Mesothelial cell of epicardium (in vitro differentiated cells): ENCODE measurements at regions not wholly inside any gene's neighbourhood (a gene's known extent, or its start where the extent isn't known, plus 50 kb on each side); places are given as distances from the start of the nearest gene placed in this dataset.

Experiments used
- DNase-seq, 2 experiments: peaks; one replicate each; pipeline ENCODE4 v3.0.0; 2021; ENCODE audit warnings: low spot score in 2 of 2; ENCODE audit not compliant: unreplicated experiment in 2 of 2
- H3K27ac Mint-ChIP-seq: 2 replicates; pipeline ENCODE4 v1.8.0; 2021; ENCODE audit warnings: mixed read lengths
- H3K27me3 Mint-ChIP-seq: 2 replicates; pipeline ENCODE4 v1.8.0; 2021; ENCODE audit warnings: low read depth, mixed read lengths
- H3K36me3 Mint-ChIP-seq: 2 replicates; pipeline ENCODE4 v1.8.0; 2021; ENCODE audit warnings: mixed read lengths
- H3K4me1 Mint-ChIP-seq: 2 replicates; pipeline ENCODE4 v1.8.0; 2021; ENCODE audit warnings: mixed read lengths
- H3K4me3 Mint-ChIP-seq: 2 replicates; pipeline ENCODE4 v1.8.0; 2021; ENCODE audit warnings: mild to moderate bottlenecking, moderate library complexity, mixed read lengths
- H3K9me3 Mint-ChIP-seq: 2 replicates; pipeline ENCODE4 v1.8.0; 2021; ENCODE audit warnings: mixed read lengths
- CTCF ChIP-seq: fragments of 200-600 bp; sonication (generic); IDR thresholded peaks from one replicate; pipeline ENCODE4 v1.5.0; 2021; ENCODE audit warnings: antibody characterized with exemption; ENCODE audit not compliant: unreplicated experiment

- Mint-ChIP-seq H3K36me3 (no peaks in the 10 kb centered on the region), H3K27me3 (no peaks in the 10 kb centered on the region), H3K9me3 (no peaks in the 10 kb centered on the region), H3K4me1 (peaks cover 14% of the 10 kb centered on the region), H3K27ac (no peak overlapping the region), H3K4me3 (no peak overlapping the region)
- no peak for DNase-seq
- no peak for TF ChIP-seq CTCF
These were observed 106.9 kb upstream of the SGK1 start for GRCh38 chr6:134424798-134425170.

GRCh38 chr6:134424165-134424797 lies 106.4 kb upstream of the SGK1 start:
- Mint-ChIP-seq H3K27ac (no peak overlapping the region), H3K4me1 (peaks cover 14% of the 10 kb centered on the region), H3K27me3 (no peaks in the 10 kb centered on the region), H3K4me3 (no peak overlapping the region), H3K36me3 (no peaks in the 10 kb centered on the region), H3K9me3 (no peaks in the 10 kb centered on the region)
- DNase-seq: no peak
- no peak for TF ChIP-seq CTCF

GRCh38 chr6:134422426-134423231 lies 104.7 kb upstream of the SGK1 start:
- TF ChIP-seq CTCF: no peak
- no peak for DNase-seq
- Mint-ChIP-seq H3K9me3 (no peaks in the 10 kb centered on the region), H3K36me3 (no peaks in the 10 kb centered on the region), H3K4me1 (peaks cover 14% of the 10 kb centered on the region), H3K27ac (peak overlapping the region; percentile 37), H3K4me3 (no peak overlapping the region), H3K27me3 (no peaks in the 10 kb centered on the region)

GRCh38 chr6:134421501-134421900 lies 103.6 kb upstream of the SGK1 start:
- no peak for TF ChIP-seq CTCF
- H3K27me3 Mint-ChIP-seq: no peaks in the 10 kb centered on the region
- peaks cover 14% of the 10 kb centered on the region for H3K4me1 Mint-ChIP-seq
- H3K36me3 Mint-ChIP-seq: no peaks in the 10 kb centered on the region
- H3K4me3 Mint-ChIP-seq: no peak overlapping the region
- no peak for DNase-seq
- no peaks in the 10 kb centered on the region for H3K9me3 Mint-ChIP-seq
- no peak overlapping the region for H3K27ac Mint-ChIP-seq

DNA sequence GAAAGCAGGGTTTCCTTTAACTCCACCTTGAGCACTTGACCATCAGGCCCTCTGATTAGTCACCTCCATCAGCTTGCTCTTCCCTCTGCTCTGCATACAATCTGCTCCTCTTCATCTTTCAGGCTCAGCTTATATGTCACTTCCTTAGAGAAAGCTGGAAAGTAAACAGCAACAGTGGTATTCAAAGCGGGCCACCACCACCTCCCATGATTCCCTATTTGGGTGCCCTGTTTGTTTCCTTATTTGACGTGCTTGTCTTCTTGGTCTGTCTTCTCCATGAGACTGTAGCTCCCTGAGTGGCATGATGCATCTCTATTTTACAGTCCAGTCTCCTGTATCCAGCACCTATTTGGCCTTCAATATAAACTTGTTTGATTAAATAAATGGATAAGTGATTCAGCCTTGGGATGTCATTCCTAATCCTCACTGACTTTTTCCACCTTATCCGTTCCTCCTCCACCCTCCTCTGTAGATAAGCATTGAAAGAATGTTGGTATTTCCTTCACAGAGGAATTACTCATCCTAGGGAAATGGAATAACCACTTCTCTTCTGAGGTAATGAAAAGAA lies 102.8 kb upstream of the SGK1 start:
- no peak for DNase-seq
- peaks cover 15% of the 10 kb centered on the region for H3K4me1 Mint-ChIP-seq
- no peak for TF ChIP-seq CTCF
- H3K27ac Mint-ChIP-seq: peak overlapping the region; percentile 31
- H3K36me3 Mint-ChIP-seq: no peaks in the 10 kb centered on the region
- no peak overlapping the region for H3K4me3 Mint-ChIP-seq
- H3K9me3 Mint-ChIP-seq: no peaks in the 10 kb centered on the region
- no peaks in the 10 kb centered on the region for H3K27me3 Mint-ChIP-seq
